ENCODE measurements at regions not wholly inside any gene's neighbourhood (a gene's known extent, or its start where the extent isn't known, plus 50 kb on each side); places are given as distances from the start of the nearest gene placed in this dataset.
"Not testable (repeated sequence)": the region's sequence is repeated elsewhere in the genome, so short reads cannot be mapped to it uniquely, and the experiment has no call there.

DNA sequence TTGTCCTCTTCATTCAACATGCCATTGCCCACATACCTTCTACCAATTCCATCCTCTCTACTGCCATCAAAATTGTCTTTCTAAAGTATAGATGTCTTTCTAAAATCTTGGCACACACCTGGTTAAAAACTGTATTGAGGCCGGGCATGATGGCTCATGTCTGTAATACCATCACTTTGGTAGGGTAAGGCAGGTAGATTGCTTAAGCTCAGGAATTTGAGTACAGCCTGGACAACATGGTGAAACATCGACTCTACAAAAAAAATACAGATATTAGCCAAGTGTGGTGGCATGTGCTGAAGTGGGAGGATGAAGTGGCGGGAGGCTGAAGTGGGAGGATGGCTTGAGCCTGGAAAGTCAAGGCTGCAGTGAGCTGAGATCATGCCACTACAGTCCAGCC, 412.1 kb downstream of the TMEM38B start:
- Histone ChIP-seq H2BK5ac (ENCODE audit: low read depth, low read length, poor library complexity, severe bottlenecking) (no peak overlapping the region), H3K36me3 (ENCODE audit: control insufficient read depth in 1 of 2, insufficient read depth in 2 of 2, low read depth in 1 of 2, low read length in 2 of 2) (no peaks in the 10 kb centered on the region), H3K14ac (ENCODE audit: low read length in 2 of 2) (no peak overlapping the region), H3K27me3 (ENCODE audit: control insufficient read depth in 1 of 2, insufficient read depth in 1 of 2, low read length in 2 of 2) (no peaks in the 10 kb centered on the region), H2BK15ac (ENCODE audit: low read depth, poor library complexity, severe bottlenecking) (no peak overlapping the region), H2BK120ac (ENCODE audit: low read depth, low read length) (no peak overlapping the region), H3K9ac (ENCODE audit: low read length) (no peak overlapping the region), H3K4me2 (ENCODE audit: low read length, poor library complexity, severe bottlenecking) (no peak overlapping the region), H2AFZ (ENCODE audit: low read depth, low read length) (no peak overlapping the region), H3K4ac (ENCODE audit: low read depth in 1 of 2, low read length in 2 of 2) (no peak overlapping the region), H3K23ac (ENCODE audit: low read length in 2 of 2) (no peak overlapping the region), H4K8ac (ENCODE audit: low read length) (no peak overlapping the region), H3K18ac (ENCODE audit: low read depth in 1 of 2, low read length in 2 of 2) (no peak overlapping the region), H3K9me3 (ENCODE audit: control insufficient read depth, low read length) (peaks cover 7% of the 10 kb centered on the region), H3K27ac (ENCODE audit: low read length, poor library complexity, severe bottlenecking) (no peak overlapping the region), H2BK12ac (ENCODE audit: low read length in 2 of 2) (no peak overlapping the region), H4K91ac (ENCODE audit: low read length) (no peak overlapping the region), H3K79me1 (replicated peaks; ENCODE audit: low read length, poor library complexity, severe bottlenecking) (no peaks in the 10 kb centered on the region), H3K4me3 (ENCODE audit: insufficient read depth in 1 of 2, low read depth in 1 of 2, low read length in 2 of 2) (no peak overlapping the region), H3K4me1 (ENCODE audit: control insufficient read depth, insufficient read depth, low read depth, low read length) (no peaks in the 10 kb centered on the region), H2AK5ac (ENCODE audit: low read length, severe bottlenecking) (no peak overlapping the region)
- no peak for DNase-seq
- 89% methylated on average over 2 of the region's 3 CpGs for WGBS

DNA sequence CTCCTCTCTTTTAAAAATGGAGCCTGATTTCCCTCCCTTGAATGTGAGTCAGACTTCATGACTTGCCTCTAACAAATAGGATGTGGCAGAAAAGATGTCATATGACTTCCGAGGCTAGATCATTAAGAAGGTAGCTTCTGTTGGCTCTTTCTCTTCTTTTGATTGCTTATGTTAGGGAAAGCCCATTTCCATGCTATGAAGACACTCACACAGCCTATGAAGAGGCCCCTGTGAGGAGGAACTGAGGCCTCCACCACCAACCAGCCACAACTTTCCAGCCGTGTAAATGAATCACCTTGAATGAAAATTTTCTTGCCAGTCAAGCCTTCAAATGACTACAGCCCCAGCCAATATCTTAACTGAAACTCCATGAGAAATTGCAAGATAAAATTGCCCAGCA, 413.4 kb downstream of the TMEM38B start:
- H3K4ac ChIP-seq (ENCODE audit: low read depth in 1 of 2, low read length in 2 of 2), result no peak overlapping the region
- no peak overlapping the region for H2AFZ ChIP-seq (ENCODE audit: low read depth, low read length)
- no peak overlapping the region for H3K9ac ChIP-seq (ENCODE audit: low read length)
- H3K79me1 ChIP-seq (replicated peaks; ENCODE audit: low read length, poor library complexity, severe bottlenecking), result no peaks in the 10 kb centered on the region
- no peak overlapping the region for H3K27ac ChIP-seq (ENCODE audit: low read length, poor library complexity, severe bottlenecking)
- no peak overlapping the region for H4K91ac ChIP-seq (ENCODE audit: low read length)
- no peak overlapping the region for H3K4me2 ChIP-seq (ENCODE audit: low read length, poor library complexity, severe bottlenecking)
- H3K9me3 ChIP-seq (ENCODE audit: control insufficient read depth, low read length), result peaks cover 7% of the 10 kb centered on the region
- H3K27me3 ChIP-seq (ENCODE audit: control insufficient read depth in 1 of 2, insufficient read depth in 1 of 2, low read length in 2 of 2), result no peaks in the 10 kb centered on the region
- H2BK15ac ChIP-seq (ENCODE audit: low read depth, poor library complexity, severe bottlenecking), result no peak overlapping the region
- H2BK5ac ChIP-seq (ENCODE audit: low read depth, low read length, poor library complexity, severe bottlenecking), result no peak overlapping the region
- no peak overlapping the region for H2BK120ac ChIP-seq (ENCODE audit: low read depth, low read length)
- H4K8ac ChIP-seq (ENCODE audit: low read length), result no peak overlapping the region
- no peak for DNase-seq
- H3K4me3 ChIP-seq (ENCODE audit: insufficient read depth in 1 of 2, low read depth in 1 of 2, low read length in 2 of 2), result no peak overlapping the region
- WGBS, result 71% methylated on average over 2 of the region's 2 CpGs
- no peak overlapping the region for H3K23ac ChIP-seq (ENCODE audit: low read length in 2 of 2)
- no peaks in the 10 kb centered on the region for H3K4me1 ChIP-seq (ENCODE audit: control insufficient read depth, insufficient read depth, low read depth, low read length)
- no peaks in the 10 kb centered on the region for H3K36me3 ChIP-seq (ENCODE audit: control insufficient read depth in 1 of 2, insufficient read depth in 2 of 2, low read depth in 1 of 2, low read length in 2 of 2)
- H2BK12ac ChIP-seq (ENCODE audit: low read length in 2 of 2), result no peak overlapping the region
- no peak overlapping the region for H3K14ac ChIP-seq (ENCODE audit: low read length in 2 of 2)
- H3K18ac ChIP-seq (ENCODE audit: low read depth in 1 of 2, low read length in 2 of 2), result no peak overlapping the region
- H2AK5ac ChIP-seq (ENCODE audit: low read length, severe bottlenecking), result no peak overlapping the region

DNA sequence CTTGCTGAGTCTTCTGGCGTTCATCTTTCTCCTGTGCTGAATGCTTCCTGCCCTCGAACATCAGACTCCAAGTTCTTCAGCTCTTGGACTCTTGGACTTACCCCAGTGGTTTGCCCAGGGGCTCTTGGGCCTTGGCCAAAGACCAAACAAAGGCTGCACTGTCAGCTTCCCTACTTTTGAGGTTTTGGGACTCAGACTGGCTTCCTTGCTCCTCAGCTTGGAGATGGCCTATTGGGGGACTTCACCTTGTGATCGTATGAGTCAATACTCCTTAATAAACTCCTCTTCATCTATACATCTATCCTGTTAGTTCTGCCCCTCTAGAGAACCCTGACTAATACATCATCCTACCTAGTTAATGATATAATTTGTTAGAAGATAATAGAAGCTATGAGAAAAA, 415.4 kb downstream of the TMEM38B start:
- not testable (repeated sequence) for H2BK15ac ChIP-seq (ENCODE audit: low read depth, poor library complexity, severe bottlenecking); H3K14ac ChIP-seq (ENCODE audit: low read length in 2 of 2); H3K4me3 ChIP-seq (ENCODE audit: insufficient read depth in 1 of 2, low read depth in 1 of 2, low read length in 2 of 2); H3K27me3 ChIP-seq (ENCODE audit: control insufficient read depth in 1 of 2, insufficient read depth in 1 of 2, low read length in 2 of 2); H3K36me3 ChIP-seq (ENCODE audit: control insufficient read depth in 1 of 2, insufficient read depth in 2 of 2, low read depth in 1 of 2, low read length in 2 of 2); DNase-seq; H4K8ac ChIP-seq (ENCODE audit: low read length); H2AK5ac ChIP-seq (ENCODE audit: low read length, severe bottlenecking); H3K4ac ChIP-seq (ENCODE audit: low read depth in 1 of 2, low read length in 2 of 2); H3K9me3 ChIP-seq (ENCODE audit: control insufficient read depth, low read length); H3K79me1 ChIP-seq (replicated peaks; ENCODE audit: low read length, poor library complexity, severe bottlenecking); H2BK12ac ChIP-seq (ENCODE audit: low read length in 2 of 2); H2BK120ac ChIP-seq (ENCODE audit: low read depth, low read length); H3K9ac ChIP-seq (ENCODE audit: low read length); H4K91ac ChIP-seq (ENCODE audit: low read length); H3K4me1 ChIP-seq (ENCODE audit: control insufficient read depth, insufficient read depth, low read depth, low read length); H2BK5ac ChIP-seq (ENCODE audit: low read depth, low read length, poor library complexity, severe bottlenecking); H3K23ac ChIP-seq (ENCODE audit: low read length in 2 of 2); H3K18ac ChIP-seq (ENCODE audit: low read depth in 1 of 2, low read length in 2 of 2); H2AFZ ChIP-seq (ENCODE audit: low read depth, low read length); H3K4me2 ChIP-seq (ENCODE audit: low read length, poor library complexity, severe bottlenecking); H3K27ac ChIP-seq (ENCODE audit: low read length, poor library complexity, severe bottlenecking)
- WGBS, result 84% methylated on average over 2 of the region's 3 CpGs

DNA sequence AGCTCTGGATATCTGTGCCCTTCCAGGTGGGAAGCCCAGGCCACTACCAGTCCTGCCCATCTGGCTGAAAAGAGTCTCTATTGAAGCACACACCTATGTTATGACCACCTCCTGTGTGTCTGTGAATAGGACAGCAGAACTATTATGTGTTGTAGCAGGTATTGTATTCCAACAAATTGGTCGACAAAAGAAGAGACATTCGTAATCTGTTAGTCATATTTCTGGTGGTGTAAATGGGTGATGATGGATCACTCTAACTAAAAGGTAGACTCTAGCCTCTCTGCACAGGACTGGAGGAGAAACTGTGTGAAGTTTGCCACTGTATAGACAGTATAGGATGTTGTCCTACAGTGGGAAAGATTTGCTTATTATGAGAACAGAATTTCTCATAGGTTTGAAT, 416.1 kb downstream of the TMEM38B start:
- no peak overlapping the region for H2BK12ac ChIP-seq (ENCODE audit: low read length in 2 of 2)
- 94% methylated on average over 2 of the region's 2 CpGs for WGBS
- H3K4me2 ChIP-seq (ENCODE audit: low read length, poor library complexity, severe bottlenecking), result no peak overlapping the region
- peaks cover 3% of the 10 kb centered on the region for H3K9me3 ChIP-seq (ENCODE audit: control insufficient read depth, low read length)
- H3K4me3 ChIP-seq (ENCODE audit: insufficient read depth in 1 of 2, low read depth in 1 of 2, low read length in 2 of 2), result no peak overlapping the region
- no peaks in the 10 kb centered on the region for H3K4me1 ChIP-seq (ENCODE audit: control insufficient read depth, insufficient read depth, low read depth, low read length)
- H3K27ac ChIP-seq (ENCODE audit: low read length, poor library complexity, severe bottlenecking), result no peak overlapping the region
- H3K14ac ChIP-seq (ENCODE audit: low read length in 2 of 2), result no peak overlapping the region
- no peak overlapping the region for H2AFZ ChIP-seq (ENCODE audit: low read depth, low read length)
- H3K4ac ChIP-seq (ENCODE audit: low read depth in 1 of 2, low read length in 2 of 2), result no peak overlapping the region
- no peak overlapping the region for H2AK5ac ChIP-seq (ENCODE audit: low read length, severe bottlenecking)
- no peak overlapping the region for H4K8ac ChIP-seq (ENCODE audit: low read length)
- no peak overlapping the region for H2BK5ac ChIP-seq (ENCODE audit: low read depth, low read length, poor library complexity, severe bottlenecking)
- H3K79me1 ChIP-seq (replicated peaks; ENCODE audit: low read length, poor library complexity, severe bottlenecking), result no peaks in the 10 kb centered on the region
- H3K23ac ChIP-seq (ENCODE audit: low read length in 2 of 2), result no peak overlapping the region
- no peak overlapping the region for H2BK15ac ChIP-seq (ENCODE audit: low read depth, poor library complexity, severe bottlenecking)
- no peaks in the 10 kb centered on the region for H3K36me3 ChIP-seq (ENCODE audit: control insufficient read depth in 1 of 2, insufficient read depth in 2 of 2, low read depth in 1 of 2, low read length in 2 of 2)
- no peak overlapping the region for H3K9ac ChIP-seq (ENCODE audit: low read length)
- no peak for DNase-seq
- H2BK120ac ChIP-seq (ENCODE audit: low read depth, low read length), result no peak overlapping the region
- no peak overlapping the region for H4K91ac ChIP-seq (ENCODE audit: low read length)
- no peaks in the 10 kb centered on the region for H3K27me3 ChIP-seq (ENCODE audit: control insufficient read depth in 1 of 2, insufficient read depth in 1 of 2, low read length in 2 of 2)
- H3K18ac ChIP-seq (ENCODE audit: low read depth in 1 of 2, low read length in 2 of 2), result no peak overlapping the region

Data from mesenchymal stem cell (in vitro differentiated cells and primary cell).